Coronary artery (tissue), 2 donors: ENCODE measurements at regions not wholly inside any gene's neighbourhood (a gene's known extent, or its start where the extent isn't known, plus 50 kb on each side); places are given as distances from the start of the nearest gene placed in this dataset.
"Not testable (repeated sequence)": the region's sequence is repeated elsewhere in the genome, so short reads cannot be mapped to it uniquely, and the experiment has no call there.

Experiments used
- DNase-seq: peaks from one replicate; pipeline ENCODE4 v3.0.0-alpha.2; 2017; ENCODE audit warnings: low spot score
- H3K27ac ChIP-seq, 2 donors: fragments of 200-600 bp; sonication (generic); one replicate each; pipeline ENCODE4 v1.5.1; 2016 to 2019
- H3K4me3 ChIP-seq: fragments of 200-600 bp; sonication (generic); 2 replicates; pipeline ENCODE4 v1.5.1; 2016; ENCODE audit warnings: mild to moderate bottlenecking, moderate library complexity
- CTCF ChIP-seq: fragments of 200-600 bp; sonication (generic); IDR thresholded peaks from one replicate; pipeline ENCODE4 v1.5.1; 2019; ENCODE audit warnings: antibody characterized with exemption

- Histone ChIP-seq H3K4me3 (no peak overlapping the region), H3K27ac (no peak overlapping the region)
- DNase-seq = no peak
- TF ChIP-seq CTCF = no peak
These were observed 374.4 kb downstream of the DLEU7 start for GRCh38 chr13:50468849-50469669.

- not testable (repeated sequence) for DNase-seq, H3K27ac ChIP-seq, H3K4me3 ChIP-seq
These were observed 370.4 kb downstream of the DLEU7 start for GRCh38 chr13:50473050-50473449.

GRCh38 chr13:50474088-50474662 lies 369.3 kb downstream of the DLEU7 start:
- H3K27ac ChIP-seq = no peak overlapping the region
- TF ChIP-seq CTCF = no peak
- DNase-seq = no peak
- no peak overlapping the region for H3K4me3 ChIP-seq

GRCh38 chr13:50476577-50477285 lies 366.8 kb downstream of the DLEU7 start:
- no peak for DNase-seq
- Histone ChIP-seq H3K4me3 (no peak overlapping the region), H3K27ac (no peak overlapping the region)
- no peak for TF ChIP-seq CTCF

GRCh38 chr13:50481936-50482335 lies 361.6 kb downstream of the DLEU7 start:
- DNase-seq = no peak
- Histone ChIP-seq H3K4me3 (no peak overlapping the region), H3K27ac (no peak overlapping the region)
- TF ChIP-seq CTCF = no peak

- no peak for TF ChIP-seq CTCF
- Histone ChIP-seq H3K27ac (no peak overlapping the region), H3K4me3 (no peak overlapping the region)
- DNase-seq = no peak
These were observed 360.1 kb downstream of the DLEU7 start for GRCh38 chr13:50483416-50483815.

GRCh38 chr13:50484472-50485113 lies 358.9 kb downstream of the DLEU7 start:
- no peak for TF ChIP-seq CTCF
- DNase-seq = no peak
- H3K27ac ChIP-seq = no peak overlapping the region
- H3K4me3 ChIP-seq = no peak overlapping the region
